Hepatocyte (in vitro differentiated cells): ENCODE measurements at regions not wholly inside any gene's neighbourhood (a gene's known extent, or its start where the extent isn't known, plus 50 kb on each side); places are given as distances from the start of the nearest gene placed in this dataset.
"Not testable (repeated sequence)": the region's sequence is repeated elsewhere in the genome, so short reads cannot be mapped to it uniquely, and the experiment has no call there.

Source experiments
- DNase-seq: peaks from one replicate; pipeline ENCODE4 v3.0.0-alpha.2; 2016; ENCODE audit warnings: low spot score
- H2AFZ ChIP-seq: fragments of 200-600 bp; sonication (generic); 2 replicates; pipeline ENCODE4 v1.6.0; 2016; ENCODE audit warnings: antibody characterized with exemption, mild to moderate bottlenecking
- H3K27ac ChIP-seq: fragments of 200-600 bp; sonication (generic); 2 replicates; pipeline ENCODE4 v1.5.1; 2016; ENCODE audit warnings: mild to moderate bottlenecking
- H3K27me3 ChIP-seq: fragments of 200-600 bp; sonication (generic); 2 replicates; pipeline ENCODE4 v1.6.1; 2016
- H3K36me3 ChIP-seq: fragments of 200-600 bp; sonication (generic); replicated peaks from 2 replicates; pipeline ENCODE4 v1.5.1; 2016; ENCODE audit warnings: low read depth; ENCODE audit not compliant: insufficient read depth
- H3K4me1 ChIP-seq: fragments of 200-600 bp; sonication (generic); 2 replicates; pipeline ENCODE4 v1.5.1; 2016; ENCODE audit warnings: mild to moderate bottlenecking, moderate library complexity; ENCODE audit not compliant: insufficient read depth
- H3K4me2 ChIP-seq: fragments of 200-600 bp; sonication (generic); 2 replicates; pipeline ENCODE4 v1.6.0; 2016
- H3K4me3 ChIP-seq: fragments of 200-600 bp; sonication (generic); 2 replicates; pipeline ENCODE4 v1.5.1; 2016; ENCODE audit warnings: mild to moderate bottlenecking
- H3K79me2 ChIP-seq: fragments of 200-600 bp; sonication (generic); 2 replicates; pipeline ENCODE4 v1.6.0; 2017; ENCODE audit warnings: mild to moderate bottlenecking
- H3K9me2 ChIP-seq: fragments of 200-600 bp; sonication (generic); replicated peaks from 2 replicates; pipeline ENCODE4 v1.6.0; 2017; ENCODE audit warnings: mild to moderate bottlenecking; ENCODE audit not compliant: insufficient read depth
- H3K9me3 ChIP-seq: fragments of 200-600 bp; sonication (generic); 2 replicates; pipeline ENCODE4 v1.5.1; 2016; ENCODE audit warnings: low read depth, mild to moderate bottlenecking
- H4K20me1 ChIP-seq: fragments of 200-600 bp; sonication (generic); 2 replicates; pipeline ENCODE4 v1.6.0; 2016; ENCODE audit warnings: mild to moderate bottlenecking; ENCODE audit not compliant: insufficient read depth, poor library complexity, severe bottlenecking
- EZH2 ChIP-seq: fragments of 200-600 bp; sonication (generic); IDR thresholded peaks from 2 replicates; pipeline ENCODE4 v1.6.1; 2016; ENCODE audit warnings: antibody characterized with exemption, mild to moderate bottlenecking, borderline replicate concordance
- EZH2phosphoT487 ChIP-seq: fragments of 200-600 bp; sonication (generic); IDR thresholded peaks from one replicate; pipeline ENCODE4 v1.6.1; 2018; ENCODE audit warnings: antibody characterized with exemption, mild to moderate bottlenecking, low read depth, moderate library complexity; ENCODE audit not compliant: unreplicated experiment, severe bottlenecking
- WGBS: methylation state at CpG from one replicate; pipeline ENCODE4 v1.1.6; 2016; ENCODE audit warnings: low lambda C conversion rate; ENCODE audit errors: missing lambda C conversion rate; 5-methylcytosine and 5-hydroxymethylcytosine counted together
- TF ChIP-seq, protein P1 (sequence below): fragments of 200-600 bp; sonication (generic); IDR thresholded peaks from 2 replicates; pipeline ENCODE4 v1.5.1; 2016; ENCODE audit warnings: antibody characterized with exemption, mild to moderate bottlenecking; ENCODE audit not compliant: poor library complexity

DNA sequence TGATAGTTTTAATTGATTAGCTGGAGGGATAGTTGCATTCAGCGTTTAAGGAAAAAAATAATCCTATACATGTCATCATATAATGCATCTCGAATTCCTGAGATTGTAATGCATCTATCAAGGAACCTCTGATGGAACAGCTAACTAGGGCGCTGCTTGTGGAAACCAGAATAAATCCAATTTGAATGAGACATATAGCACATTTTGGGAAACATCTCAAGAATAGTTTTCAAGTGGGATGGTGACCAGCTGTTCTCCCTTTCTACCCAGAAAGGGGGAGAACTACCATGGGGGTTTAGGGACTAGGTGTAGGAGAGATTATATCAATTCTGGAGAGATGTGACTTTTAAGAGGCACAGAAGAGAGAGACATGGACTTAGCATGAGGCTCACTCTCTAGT, 319.3 kb upstream of the BRINP1 start:
- DNase-seq, result no peak
- no peaks in the 10 kb centered on the region for H3K9me2 ChIP-seq
- H3K4me2 ChIP-seq, result no peak overlapping the region
- H3K36me3 ChIP-seq, result no peaks in the 10 kb centered on the region
- H3K4me1 ChIP-seq, result no peaks in the 10 kb centered on the region
- TF ChIP-seq EZH2phosphoT487, result no peak
- TF ChIP-seq EZH2, result no peak
- TF ChIP-seq, protein P1, sequence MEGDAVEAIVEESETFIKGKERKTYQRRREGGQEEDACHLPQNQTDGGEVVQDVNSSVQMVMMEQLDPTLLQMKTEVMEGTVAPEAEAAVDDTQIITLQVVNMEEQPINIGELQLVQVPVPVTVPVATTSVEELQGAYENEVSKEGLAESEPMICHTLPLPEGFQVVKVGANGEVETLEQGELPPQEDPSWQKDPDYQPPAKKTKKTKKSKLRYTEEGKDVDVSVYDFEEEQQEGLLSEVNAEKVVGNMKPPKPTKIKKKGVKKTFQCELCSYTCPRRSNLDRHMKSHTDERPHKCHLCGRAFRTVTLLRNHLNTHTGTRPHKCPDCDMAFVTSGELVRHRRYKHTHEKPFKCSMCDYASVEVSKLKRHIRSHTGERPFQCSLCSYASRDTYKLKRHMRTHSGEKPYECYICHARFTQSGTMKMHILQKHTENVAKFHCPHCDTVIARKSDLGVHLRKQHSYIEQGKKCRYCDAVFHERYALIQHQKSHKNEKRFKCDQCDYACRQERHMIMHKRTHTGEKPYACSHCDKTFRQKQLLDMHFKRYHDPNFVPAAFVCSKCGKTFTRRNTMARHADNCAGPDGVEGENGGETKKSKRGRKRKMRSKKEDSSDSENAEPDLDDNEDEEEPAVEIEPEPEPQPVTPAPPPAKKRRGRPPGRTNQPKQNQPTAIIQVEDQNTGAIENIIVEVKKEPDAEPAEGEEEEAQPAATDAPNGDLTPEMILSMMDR, result no peak
- 72% methylated on average over 3 of the region's 3 CpGs for WGBS
- H3K27ac ChIP-seq, result no peak overlapping the region
- no peaks in the 10 kb centered on the region for H4K20me1 ChIP-seq
- no peaks in the 10 kb centered on the region for H3K27me3 ChIP-seq
- no peak overlapping the region for H3K4me3 ChIP-seq
- H2AFZ ChIP-seq, result no peak overlapping the region
- no peaks in the 10 kb centered on the region for H3K79me2 ChIP-seq
- H3K9me3 ChIP-seq, result no peaks in the 10 kb centered on the region

DNA sequence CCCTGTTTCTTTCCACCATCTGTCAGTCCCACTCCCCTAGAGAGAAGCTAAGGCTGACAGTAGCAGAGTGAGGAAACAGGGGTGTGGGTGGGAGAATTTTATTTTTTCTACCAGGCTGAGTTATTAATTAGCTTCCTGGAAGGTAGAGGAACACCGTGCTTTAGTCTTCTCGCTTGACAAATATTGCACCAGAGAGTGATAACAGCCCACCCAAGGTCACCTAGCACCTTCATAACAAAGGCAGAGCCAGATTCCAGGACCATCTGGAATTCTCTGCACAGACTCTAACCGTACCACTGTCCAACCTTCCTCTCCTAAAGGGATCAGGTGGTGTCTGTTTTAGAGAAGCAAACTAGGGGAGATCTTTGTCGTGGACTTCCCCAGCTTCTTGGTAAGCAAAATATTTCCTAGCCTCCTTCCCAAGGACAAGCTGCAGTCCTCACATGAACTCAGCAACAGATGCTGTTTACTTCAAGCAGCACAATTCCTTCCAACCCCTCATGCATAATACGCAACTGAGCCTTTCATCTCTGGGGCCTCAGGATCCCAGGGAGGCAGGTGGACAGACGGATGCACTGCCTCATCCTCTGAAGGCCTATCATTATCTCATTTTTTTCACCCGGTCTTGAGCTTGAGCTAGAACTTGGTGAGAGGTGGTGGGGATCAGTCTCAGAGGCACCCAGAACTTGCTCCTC, 308.7 kb upstream of the BRINP1 start:
- no peaks in the 10 kb centered on the region for H3K27me3 ChIP-seq
- no peaks in the 10 kb centered on the region for H3K9me3 ChIP-seq
- 85% methylated on average over 7 of the region's 7 CpGs for WGBS
- no peaks in the 10 kb centered on the region for H4K20me1 ChIP-seq
- H3K9me2 ChIP-seq, result no peaks in the 10 kb centered on the region
- no peak overlapping the region for H3K4me2 ChIP-seq
- no peak overlapping the region for H3K4me3 ChIP-seq
- H3K36me3 ChIP-seq, result no peaks in the 10 kb centered on the region
- TF ChIP-seq, protein P1, result no peak
- no peak for TF ChIP-seq EZH2
- no peak for TF ChIP-seq EZH2phosphoT487
- no peak overlapping the region for H2AFZ ChIP-seq
- no peaks in the 10 kb centered on the region for H3K79me2 ChIP-seq
- no peak for DNase-seq
- H3K27ac ChIP-seq, result no peak overlapping the region
- H3K4me1 ChIP-seq, result no peaks in the 10 kb centered on the region

DNA sequence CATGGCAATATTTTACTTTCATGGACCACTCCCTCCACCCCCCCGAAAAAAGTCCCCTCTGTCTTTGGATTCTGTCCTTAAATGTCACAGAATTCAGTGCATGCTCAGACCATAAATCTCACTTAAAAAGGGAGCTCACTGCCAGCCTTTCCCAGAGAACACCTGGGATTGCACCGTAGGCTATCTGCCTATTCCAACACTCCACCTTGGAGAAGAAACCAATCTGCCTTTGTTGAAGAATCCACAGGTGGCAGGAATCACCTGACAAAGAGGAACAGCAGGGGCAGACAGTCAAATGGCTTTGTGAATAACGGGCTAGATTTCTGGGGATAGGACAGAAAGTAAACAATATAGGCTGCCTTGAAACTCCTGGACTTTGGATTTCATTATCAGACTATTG, 306.7 kb upstream of the BRINP1 start:
- no peaks in the 10 kb centered on the region for H3K79me2 ChIP-seq
- no peaks in the 10 kb centered on the region for H3K9me2 ChIP-seq
- no peak overlapping the region for H2AFZ ChIP-seq
- no peak overlapping the region for H3K4me3 ChIP-seq
- WGBS, result 37% methylated on average over 3 of the region's 3 CpGs
- no peak for DNase-seq
- no peaks in the 10 kb centered on the region for H3K36me3 ChIP-seq
- H3K9me3 ChIP-seq, result no peaks in the 10 kb centered on the region
- H4K20me1 ChIP-seq, result no peaks in the 10 kb centered on the region
- H3K4me1 ChIP-seq, result no peaks in the 10 kb centered on the region
- no peaks in the 10 kb centered on the region for H3K27me3 ChIP-seq
- no peak overlapping the region for H3K4me2 ChIP-seq
- TF ChIP-seq EZH2phosphoT487, result no peak
- TF ChIP-seq, protein P1, result no peak
- TF ChIP-seq EZH2, result no peak
- H3K27ac ChIP-seq, result no peak overlapping the region

DNA sequence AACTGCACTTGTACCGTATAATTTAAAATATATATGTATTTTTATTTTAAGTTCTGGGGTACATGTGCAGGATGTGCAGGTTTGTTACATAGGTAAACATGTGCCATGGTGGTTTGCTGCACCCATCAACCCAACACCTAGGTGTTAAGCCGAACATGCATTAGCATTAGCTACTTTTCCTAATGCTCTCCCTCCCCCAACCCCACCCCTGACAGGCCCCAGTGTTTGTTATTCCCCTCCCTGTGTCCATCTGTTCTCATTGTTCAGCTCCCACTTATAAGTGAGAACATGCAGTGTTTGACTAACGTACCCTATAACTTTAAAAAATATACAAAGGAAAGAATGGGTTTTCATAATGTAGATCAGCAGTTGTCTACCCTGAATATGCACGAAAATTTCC, 303.5 kb upstream of the BRINP1 start:
- H3K27ac ChIP-seq, H3K27me3 ChIP-seq, H3K4me1 ChIP-seq, H3K9me3 ChIP-seq, H2AFZ ChIP-seq, H4K20me1 ChIP-seq, H3K4me3 ChIP-seq, H3K9me2 ChIP-seq, H3K36me3 ChIP-seq, H3K4me2 ChIP-seq, H3K79me2 ChIP-seq, DNase-seq: not testable (repeated sequence)
- 78% methylated on average over 4 of the region's 4 CpGs for whole genome bisulfite sequencing
